Testis (tissue), 2 donors: ENCODE measurements at regions not wholly inside any gene's neighbourhood (a gene's known extent, or its start where the extent isn't known, plus 50 kb on each side); places are given as distances from the start of the nearest gene placed in this dataset.

ENCODE experiments used
- DNase-seq: peaks from one replicate; pipeline ENCODE4 v3.0.0-alpha.2; 2019
- H3K27ac ChIP-seq, 2 donors: fragments of 200-600 bp; sonication (generic); one replicate each; pipeline ENCODE4 v1.5.1; 2019
- H3K27me3 ChIP-seq: fragments of 200-600 bp; sonication (generic); one replicate; pipeline ENCODE4 v1.5.1; 2019
- H3K36me3 ChIP-seq: fragments of 200-600 bp; sonication (generic); one replicate; pipeline ENCODE4 v1.5.1; 2017; ENCODE audit warnings: low read depth; ENCODE audit errors: missing control alignments
- H3K4me1 ChIP-seq: fragments of 200-600 bp; sonication (generic); one replicate; pipeline ENCODE4 v1.5.1; 2019
- H3K4me3 ChIP-seq, 2 donors: fragments of 200-600 bp; sonication (generic); one replicate each; pipeline ENCODE4 v1.5.1; 2017 to 2019
- H3K9me3 ChIP-seq: fragments of 200-600 bp; sonication (generic); one replicate; pipeline ENCODE4 v1.5.1; 2017
- CTCF ChIP-seq, 3 experiments: fragments of 450-650 bp in 2 of 3; fragments of 200-600 bp in 1 of 3; sonication (generic) in 1 of 3; IDR thresholded peaks; one replicate each; pipeline ENCODE4 v1.5.1; 2016 to 2019; ENCODE audit warnings: antibody characterized with exemption in 3 of 3, mild to moderate bottlenecking in 2 of 3, moderate library complexity in 1 of 3
- POLR2A ChIP-seq: fragments of 450-650 bp; IDR thresholded peaks from one replicate; pipeline ENCODE4 v1.6.1; 2017; ENCODE audit warnings: antibody characterized with exemption, mild to moderate bottlenecking, moderate library complexity
- WGBS, 2 donors: methylation state at CpG; one replicate each; pipeline ENCODE4 v1.1.5; 2018; 5-methylcytosine and 5-hydroxymethylcytosine counted together
- intact Hi-C: fragments of 100-400 bp; cut with DNase I; formaldehyde crosslinking; loops from one replicate; pipeline ENCODE4 v1.15.1; 2023; ENCODE audit warnings: low total_unique reads

GRCh38 chr1:38680801-38681510, 178.6 kb downstream of the RRAGC start:
- Histone ChIP-seq H3K4me1 (no peaks in the 10 kb centered on the region), H3K27me3 (no peaks in the 10 kb centered on the region), H3K27ac (no peak overlapping the region), H3K36me3 (no peaks in the 10 kb centered on the region), H3K9me3 (no peaks in the 10 kb centered on the region), H3K4me3 (no peak overlapping the region)
- TF ChIP-seq POLR2A (no peak), CTCF (IDR thresholded peaks at IDR 0.05) (no peak)
- whole genome bisulfite sequencing, 2 donors: 40 to 50% methylated on average over 5 of the region's 5 CpGs
- DNase-seq: peak; percentile 19
- intact Hi-C loops: no loop called here

DNA sequence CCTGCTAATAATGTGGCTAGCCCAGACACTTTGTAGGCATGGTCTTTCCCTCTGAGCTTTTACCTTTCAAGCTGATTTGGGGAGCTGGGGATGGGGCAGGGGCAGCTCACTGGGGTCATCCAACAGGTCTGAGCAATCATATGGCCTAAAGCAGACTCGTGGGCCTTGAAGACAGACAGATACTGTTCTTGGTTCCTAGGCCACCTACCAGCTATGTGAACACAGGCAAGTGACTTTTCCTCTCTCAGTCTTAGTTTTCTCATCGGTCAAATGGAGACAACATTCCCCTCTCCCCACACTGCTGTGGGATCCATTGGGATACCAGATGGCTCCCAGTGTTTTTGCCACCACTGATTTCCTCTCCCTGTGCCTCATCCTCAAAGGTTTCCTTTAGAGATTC, 181.8 kb downstream of the RRAGC start:
- H3K4me3 ChIP-seq: no peak overlapping the region
- no peaks in the 10 kb centered on the region for H3K27me3 ChIP-seq
- no peak for DNase-seq
- no peaks in the 10 kb centered on the region for H3K4me1 ChIP-seq
- H3K36me3 ChIP-seq: no peaks in the 10 kb centered on the region
- 88 to 91% methylated on average over 2 of the region's 2 CpGs for WGBS, 2 donors
- H3K9me3 ChIP-seq: no peaks in the 10 kb centered on the region
- TF ChIP-seq POLR2A (no peak), CTCF (IDR thresholded peaks at IDR 0.05) (no peak)
- H3K27ac ChIP-seq: no peak overlapping the region
- intact Hi-C loops: no loop called here

DNA sequence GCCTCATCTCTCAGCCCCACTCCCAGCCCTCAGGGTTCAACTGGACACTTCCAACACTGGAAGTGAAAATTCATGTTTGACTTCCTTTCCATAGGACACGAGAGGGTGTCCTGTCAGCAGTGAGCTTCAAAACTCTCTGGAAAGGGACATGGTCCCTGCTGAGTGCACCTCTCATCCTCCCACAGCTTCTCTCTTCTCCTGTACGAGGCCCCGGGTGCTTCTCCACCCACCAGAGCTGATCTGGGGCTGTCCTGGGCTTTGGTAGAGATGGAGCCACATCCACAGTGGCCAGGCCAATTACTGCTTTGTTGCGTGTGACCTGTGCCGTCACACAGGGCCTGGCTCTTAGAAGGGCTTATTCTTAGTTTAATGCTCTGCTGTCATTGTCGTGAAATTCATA, 182.3 kb downstream of the RRAGC start:
- no peaks in the 10 kb centered on the region for H3K9me3 ChIP-seq
- no peak overlapping the region for H3K27ac ChIP-seq
- DNase-seq: no peak
- no peaks in the 10 kb centered on the region for H3K4me1 ChIP-seq
- intact Hi-C loops: no loop called here
- TF ChIP-seq POLR2A: no peak
- no peak for TF ChIP-seq CTCF (IDR thresholded peaks at IDR 0.05)
- H3K36me3 ChIP-seq: no peaks in the 10 kb centered on the region
- H3K4me3 ChIP-seq: no peak overlapping the region
- 91 to 94% methylated on average over 6 of the region's 6 CpGs for WGBS, 2 donors
- H3K27me3 ChIP-seq: no peaks in the 10 kb centered on the region

DNA sequence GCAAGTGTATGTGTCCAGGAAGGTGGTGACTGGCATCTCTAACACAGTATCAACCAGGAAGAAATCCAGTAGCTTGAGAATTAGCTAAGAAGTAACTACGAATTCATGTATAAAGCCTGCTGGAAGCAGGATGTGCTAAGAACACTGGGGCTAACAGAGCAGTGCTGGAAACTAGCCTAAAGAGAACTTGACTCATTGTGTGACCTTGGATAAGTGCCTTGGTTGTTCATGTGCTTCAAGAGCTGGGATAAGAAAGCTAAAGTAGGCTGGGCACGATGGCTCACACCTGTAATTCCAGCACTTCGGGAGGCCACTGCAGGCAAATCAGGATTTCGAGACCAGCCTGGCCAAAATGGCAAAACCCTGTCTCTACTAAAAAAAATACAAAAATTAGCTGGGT, 186.9 kb downstream of the RRAGC start:
- H3K4me3 ChIP-seq: no peak overlapping the region
- TF ChIP-seq POLR2A: no peak
- TF ChIP-seq CTCF (IDR thresholded peaks at IDR 0.05): no peak
- intact Hi-C loops: no loop called here
- H3K27me3 ChIP-seq: no peaks in the 10 kb centered on the region
- no peaks in the 10 kb centered on the region for H3K36me3 ChIP-seq
- DNase-seq: no peak
- H3K9me3 ChIP-seq: no peaks in the 10 kb centered on the region
- WGBS, 2 donors: 55 to 61% methylated on average over 4 of the region's 4 CpGs
- H3K4me1 ChIP-seq: no peaks in the 10 kb centered on the region
- no peak overlapping the region for H3K27ac ChIP-seq

- 79 to 87% methylated on average over 8 of the region's 8 CpGs for WGBS, 2 donors
- no peaks in the 10 kb centered on the region for H3K36me3 ChIP-seq
- H3K27ac ChIP-seq: no peak overlapping the region
- no peak for TF ChIP-seq CTCF (IDR thresholded peaks at IDR 0.05)
- no peak for TF ChIP-seq POLR2A
- no peak overlapping the region for H3K4me3 ChIP-seq
- no peaks in the 10 kb centered on the region for H3K9me3 ChIP-seq
- H3K27me3 ChIP-seq: no peaks in the 10 kb centered on the region
- no peaks in the 10 kb centered on the region for H3K4me1 ChIP-seq
- intact Hi-C loops: no loop called here
- no peak for DNase-seq
Measured at GRCh38 chr1:38671221-38671620, 188.4 kb downstream of the RRAGC start.
